K562 (cell line): ENCODE measurements at regions not wholly inside any gene's neighbourhood (a gene's known extent, or its start where the extent isn't known, plus 50 kb on each side); places are given as distances from the start of the nearest gene placed in this dataset.
A peak's percentile ranks its signal among the peaks of the same experiment; 100 is the strongest.

Experiments
- CBX5 ChIP-seq: IDR thresholded peaks from 2 replicates; pipeline ENCODE4 v1.6.1; 2014; ENCODE audit warnings: low read depth, borderline replicate concordance
- CEBPB ChIP-seq: fragments of 450-650 bp; IDR thresholded peaks from 2 replicates; pipeline ENCODE4 v1.6.1; 2016; ENCODE audit warnings: missing genetic modification characterization, missing compliant biosample characterization
- CEBPG ChIP-seq, 3 experiments: fragments of 200-800 bp in 1 of 3; sonication (Bioruptor generic) in 1 of 3; sonication (generic) in 1 of 3; formaldehyde crosslinking in 1 of 3; IDR thresholded peaks in 2 of 3; conservative IDR thresholded peaks in 1 of 3; 2 replicates each; pipeline versions ENCODE4 v1.6.1 to v1.8.0; 2016 to 2022; ENCODE audit warnings: missing compliant biosample characterization in 2 of 3, missing genetic modification characterization in 2 of 3, mild to moderate bottlenecking in 1 of 3, missing genetic modification reagents in 1 of 3
- CREBBP ChIP-seq: IDR thresholded peaks from one replicate; pipeline ENCODE4 v1.6.1; 2012; ENCODE audit warnings: low read depth, mild to moderate bottlenecking, control low read depth, inconsistent platforms, low read length
- ELF4 ChIP-seq: fragments of 450-650 bp; formaldehyde crosslinking; IDR thresholded peaks from 2 replicates; pipeline ENCODE4 v1.4.0; 2022; ENCODE audit warnings: missing genetic modification characterization
- ERF ChIP-seq: fragments of 450-650 bp; formaldehyde crosslinking; IDR thresholded peaks from 2 replicates; pipeline ENCODE4 v1.4.0; 2020; ENCODE audit warnings: mild to moderate bottlenecking, mixed read lengths
- ETV1 ChIP-seq: fragments of 450-650 bp; conservative IDR thresholded peaks from 2 replicates; pipeline ENCODE4 v1.6.1; 2016; ENCODE audit warnings: missing genetic modification characterization, control low read depth, low read depth, missing compliant biosample characterization
- FOXM1 ChIP-seq, 2 experiments: fragments of 450-650 bp in 1 of 2; sonication (generic) in 1 of 2; formaldehyde crosslinking in 1 of 2; IDR thresholded peaks; 2 replicates each; pipeline versions ENCODE4 v1.6.1 to v1.9.0; 2017 to 2022; ENCODE audit warnings: low read depth in 2 of 2, mild to moderate bottlenecking in 2 of 2, missing genetic modification reagents in 1 of 2, moderate library complexity in 1 of 2
- GATAD2B ChIP-seq: fragments of 450-650 bp; IDR thresholded peaks from 2 replicates; pipeline ENCODE4 v1.6.1; 2017; ENCODE audit warnings: mild to moderate bottlenecking, borderline replicate concordance
- HDAC6 ChIP-seq: IDR thresholded peaks from 2 replicates; pipeline ENCODE4 v1.6.1; 2012; ENCODE audit warnings: low read depth, mild to moderate bottlenecking, control low read depth, inconsistent platforms, low read length, moderate library complexity
- HNRNPL ChIP-seq: fragments of 200-400 bp; formaldehyde crosslinking; IDR thresholded peaks from 2 replicates; pipeline ENCODE4 v1.6.1; 2017; ENCODE audit warnings: low read depth, mild to moderate bottlenecking, low read length
- HNRNPUL1 ChIP-seq: fragments of 200-400 bp; formaldehyde crosslinking; IDR thresholded peaks from 2 replicates; pipeline ENCODE4 v1.6.1; 2017; ENCODE audit warnings: low read length
- KAT7 ChIP-seq: sonication (generic); formaldehyde crosslinking; IDR thresholded peaks from 2 replicates; pipeline ENCODE4 v1.8.0; 2022; ENCODE audit warnings: missing genetic modification reagents, mild to moderate bottlenecking, borderline replicate concordance
- MEF2A ChIP-seq: IDR thresholded peaks from 2 replicates; pipeline ENCODE4 v1.6.1; 2011; ENCODE audit warnings: low read depth, mild to moderate bottlenecking, low read length, moderate library complexity; ENCODE audit not compliant: control insufficient read depth
- NCOA6 ChIP-seq: fragments of 450-650 bp; IDR thresholded peaks from 2 replicates; pipeline ENCODE4 v1.6.1; 2017; ENCODE audit warnings: mild to moderate bottlenecking
- NFE2L1 ChIP-seq: fragments of 450-650 bp; IDR thresholded peaks from 2 replicates; pipeline ENCODE4 v1.6.1; 2016; ENCODE audit warnings: missing genetic modification characterization, low read depth, mild to moderate bottlenecking, missing compliant biosample characterization, moderate library complexity, borderline replicate concordance
- NFRKB ChIP-seq: fragments of 450-650 bp; IDR thresholded peaks from 2 replicates; pipeline ENCODE4 v1.6.1; 2016; ENCODE audit warnings: low read depth
- RBFOX2 ChIP-seq: fragments of 200-400 bp; formaldehyde crosslinking; IDR thresholded peaks from 2 replicates; pipeline ENCODE4 v1.6.1; 2017; ENCODE audit warnings: low read depth, mild to moderate bottlenecking, low read length, moderate library complexity
- SLC30A9 ChIP-seq: fragments of 250-450 bp; sonication (Bioruptor Pico); IDR thresholded peaks from 2 replicates; pipeline ENCODE4 v1.8.0; 2022; ENCODE audit warnings: mild to moderate bottlenecking, moderate library complexity
- SMARCA5 ChIP-seq: fragments of 450-650 bp; IDR thresholded peaks from 2 replicates; pipeline ENCODE4 v1.6.1; 2016
- TCF7L2 ChIP-seq: fragments of 150-350 bp; IDR thresholded peaks from 2 replicates; pipeline ENCODE4 v1.6.1; 2016; ENCODE audit warnings: low read depth, mild to moderate bottlenecking, low read length, moderate library complexity
- TEAD1 ChIP-seq, 2 experiments: fragments of 450-650 bp in 1 of 2; sonication (generic) in 1 of 2; formaldehyde crosslinking; IDR thresholded peaks; 2 replicates each; pipeline versions ENCODE4 v1.4.0 to v1.8.0; 2020 to 2022; ENCODE audit warnings: mild to moderate bottlenecking in 2 of 2, missing genetic modification reagents in 1 of 2
- TRIM28 ChIP-seq: fragments of 450-650 bp; IDR thresholded peaks from 2 replicates; pipeline ENCODE4 v1.6.1; 2017
- U2AF2 ChIP-seq: fragments of 200-400 bp; formaldehyde crosslinking; optimal IDR thresholded peaks from 2 replicates; pipeline ENCODE3; 2017; ENCODE audit warnings: low read depth, mild to moderate bottlenecking, low read length
- ZNF311 ChIP-seq: fragments of 250-450 bp; sonication (Bioruptor Pico); IDR thresholded peaks from 2 replicates; pipeline ENCODE4 v1.4.0; 2020; ENCODE audit warnings: mild to moderate bottlenecking, moderate library complexity
- TF ChIP-seq, protein P1 (sequence below): fragments of 450-650 bp; formaldehyde crosslinking; conservative IDR thresholded peaks from 2 replicates; pipeline ENCODE4 v1.4.0; 2022; ENCODE audit warnings: mild to moderate bottlenecking, missing genetic modification characterization
- TF ChIP-seq, protein P2 (sequence below), 2 experiments: IDR thresholded peaks; 2 replicates each; pipeline ENCODE4 v1.6.1; 2011; ENCODE audit warnings: borderline replicate concordance in 1 of 2, control low read depth in 1 of 2, low read depth in 1 of 2, low read length in 1 of 2, mild to moderate bottlenecking in 1 of 2, mixed read lengths in 1 of 2, moderate library complexity in 1 of 2; ENCODE audit not compliant: insufficient read depth in 1 of 2, insufficient read length in 1 of 2, poor library complexity in 1 of 2, severe bottlenecking in 1 of 2; ENCODE audit errors: extremely low read depth in 1 of 2

DNA sequence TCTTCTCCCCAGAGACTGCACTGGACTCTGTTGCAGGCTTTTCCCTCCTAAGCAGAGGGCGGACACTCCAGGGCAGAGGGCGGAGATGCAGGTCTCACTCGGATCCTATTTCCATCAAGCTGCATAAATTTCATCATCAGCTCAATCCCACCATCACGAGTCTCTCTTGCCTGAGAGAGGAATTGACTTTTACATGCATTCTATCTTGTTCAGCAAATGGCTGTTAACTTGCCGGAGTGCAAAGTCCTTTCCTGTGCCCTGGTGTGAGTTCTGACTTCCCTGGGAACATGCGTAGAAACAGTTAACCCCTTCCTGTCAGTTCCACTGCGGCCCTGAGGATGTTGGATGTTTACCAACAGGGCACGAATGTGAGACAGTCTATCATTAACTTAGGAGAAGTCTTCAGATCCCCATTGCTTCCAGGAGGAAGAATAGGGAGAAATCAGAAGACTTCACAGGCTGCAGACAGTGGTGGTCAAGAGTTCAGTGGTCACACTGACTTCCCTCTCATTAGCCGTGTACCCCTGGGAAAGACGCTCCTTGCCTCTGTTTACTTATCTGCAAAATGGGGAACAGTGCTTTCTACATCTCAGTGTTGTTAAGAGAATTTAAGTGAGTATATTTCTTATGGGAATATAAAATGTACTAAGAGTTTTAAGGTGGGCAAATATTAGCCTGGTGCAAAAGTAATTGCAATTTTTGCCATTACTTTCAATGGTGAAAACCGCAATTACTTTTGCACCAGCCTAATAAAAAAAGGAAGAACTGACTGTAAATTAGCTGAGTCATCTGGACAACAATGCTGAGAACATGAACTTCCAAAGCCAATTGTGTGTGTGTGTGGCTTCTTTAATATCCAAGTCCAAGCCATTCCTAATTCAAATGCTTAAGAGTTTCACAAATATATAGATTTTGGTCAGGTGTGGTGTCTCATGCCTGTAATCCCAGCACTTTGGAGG lies 248.0 kb downstream of the DRD1 start (continued):
- TF ChIP-seq, protein P1, sequence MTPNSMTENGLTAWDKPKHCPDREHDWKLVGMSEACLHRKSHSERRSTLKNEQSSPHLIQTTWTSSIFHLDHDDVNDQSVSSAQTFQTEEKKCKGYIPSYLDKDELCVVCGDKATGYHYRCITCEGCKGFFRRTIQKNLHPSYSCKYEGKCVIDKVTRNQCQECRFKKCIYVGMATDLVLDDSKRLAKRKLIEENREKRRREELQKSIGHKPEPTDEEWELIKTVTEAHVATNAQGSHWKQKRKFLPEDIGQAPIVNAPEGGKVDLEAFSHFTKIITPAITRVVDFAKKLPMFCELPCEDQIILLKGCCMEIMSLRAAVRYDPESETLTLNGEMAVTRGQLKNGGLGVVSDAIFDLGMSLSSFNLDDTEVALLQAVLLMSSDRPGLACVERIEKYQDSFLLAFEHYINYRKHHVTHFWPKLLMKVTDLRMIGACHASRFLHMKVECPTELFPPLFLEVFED: 0 out of 2 replicates have a peak, but pooled peaks have one; percentile 61
- TF ChIP-seq U2AF2 (no peak), GATAD2B (no peak), CREBBP (no peak), ELF4 (no peak), NFRKB (no peak; the same call in 1 of the 2 replicates), HNRNPL (no peak), TRIM28 (no peak), FOXM1 (IDR thresholded peaks at IDR 0.05; ENCODE audit: low read depth) (no peak), FOXM1 (CRISPR knock-in tag; IDR thresholded peaks at IDR 0.05; ENCODE audit: low read depth) (no peak), CEBPG (CRISPR knock-in tag; IDR thresholded peaks at IDR 0.05) (no peak), CEBPG (tag; conservative IDR thresholded peaks at IDR 0.05 in 1 of 2, IDR thresholded peaks at IDR 0.05 in 1 of 2) (peak; percentile 47 to 84; a peak in 3 of 4 replicates), ETV1 (0 out of 2 replicates have a peak, but pooled peaks have one; percentile 31), ZNF311 (no peak), CBX5 (no peak), SMARCA5 (no peak), CEBPB (tag) (no peak), ERF (CRISPR knock-in tag) (no peak), TCF7L2 (no peak), HDAC6 (no peak), KAT7 (CRISPR knock-in tag) (no peak), NCOA6 (no peak), SLC30A9 (CRISPR knock-in tag) (no peak), MEF2A (no peak), RBFOX2 (no peak), HNRNPUL1 (no peak), NFE2L1 (peak; percentile 68), TEAD1 (CRISPR knock-in tag; IDR thresholded peaks at IDR 0.05) (0 out of 4 replicates have a peak, but pooled peaks of 1 of the 2 experiments have one; percentile 18)
- TF ChIP-seq, protein P2, sequence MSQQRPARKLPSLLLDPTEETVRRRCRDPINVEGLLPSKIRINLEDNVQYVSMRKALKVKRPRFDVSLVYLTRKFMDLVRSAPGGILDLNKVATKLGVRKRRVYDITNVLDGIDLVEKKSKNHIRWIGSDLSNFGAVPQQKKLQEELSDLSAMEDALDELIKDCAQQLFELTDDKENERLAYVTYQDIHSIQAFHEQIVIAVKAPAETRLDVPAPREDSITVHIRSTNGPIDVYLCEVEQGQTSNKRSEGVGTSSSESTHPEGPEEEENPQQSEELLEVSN (IDR thresholded peaks at IDR 0.05; ENCODE audit: borderline replicate concordance in 1 of 2, extremely low read depth in 1 of 2, insufficient read depth in 1 of 2, insufficient read length in 1 of 2, low read depth in 1 of 2, low read length in 1 of 2, poor library complexity in 1 of 2, severe bottlenecking in 1 of 2): no peak
